Osteoblast (primary cell): ENCODE measurements at regions not wholly inside any gene's neighbourhood (a gene's known extent, or its start where the extent isn't known, plus 50 kb on each side); places are given as distances from the start of the nearest gene placed in this dataset.

ENCODE experiments used
- DNase-seq: peaks from one replicate; pipeline ENCODE4 v3.0.0; 2011; ENCODE audit warnings: low spot score, mixed read lengths; ENCODE audit not compliant: insufficient read length; ENCODE audit errors: missing footprints
- H2AFZ ChIP-seq: 2 replicates; pipeline ENCODE4 v1.6.0; 2011; ENCODE audit warnings: mild to moderate bottlenecking, low read length
- H3K27ac ChIP-seq: 2 replicates; pipeline ENCODE4 v1.5.1; 2011; ENCODE audit warnings: mild to moderate bottlenecking, low read depth, low read length, moderate library complexity
- H3K27me3 ChIP-seq: 2 replicates; pipeline ENCODE4 v1.6.0; 2012; ENCODE audit warnings: mild to moderate bottlenecking, control low read depth, inconsistent platforms, low read length, moderate library complexity; ENCODE audit not compliant: insufficient read depth
- H3K36me3 ChIP-seq: 2 replicates; pipeline ENCODE4 v1.5.1; 2011; ENCODE audit warnings: mild to moderate bottlenecking, low read length, control low read depth, moderate library complexity; ENCODE audit not compliant: insufficient read depth
- H3K4me1 ChIP-seq: 2 replicates; pipeline ENCODE4 v1.5.1; 2011; ENCODE audit warnings: mild to moderate bottlenecking, low read length, control low read depth, moderate library complexity; ENCODE audit not compliant: insufficient read depth
- H3K4me2 ChIP-seq: 2 replicates; pipeline ENCODE4 v1.6.0; 2011; ENCODE audit warnings: mild to moderate bottlenecking, low read length; ENCODE audit not compliant: insufficient read depth
- H3K4me3 ChIP-seq: fragments of 200-600 bp; sonication (generic); 3 replicates; pipeline ENCODE4 v1.5.1; 2012; ENCODE audit warnings: mild to moderate bottlenecking, low read length, inconsistent platforms; ENCODE audit not compliant: insufficient read depth
- H3K79me2 ChIP-seq: 2 replicates; pipeline ENCODE4 v1.6.0; 2012; ENCODE audit warnings: mild to moderate bottlenecking, low read length, control low read depth, inconsistent platforms; ENCODE audit not compliant: insufficient read depth
- H3K9me3 ChIP-seq: 2 replicates; pipeline ENCODE4 v1.5.1; 2011; ENCODE audit warnings: low read depth, low read length, control low read depth
- H4K20me1 ChIP-seq: 2 replicates; pipeline ENCODE4 v1.6.0; 2012; ENCODE audit warnings: mild to moderate bottlenecking, low read length, control low read depth; ENCODE audit not compliant: insufficient read depth
- CTCF ChIP-seq: IDR thresholded peaks from 2 replicates; pipeline ENCODE4 v1.5.1; 2011; ENCODE audit warnings: mild to moderate bottlenecking, low read depth, low read length, moderate library complexity; ENCODE audit errors: extremely low read depth

- no peaks in the 10 kb centered on the region for H4K20me1 ChIP-seq
- no peak overlapping the region for H2AFZ ChIP-seq
- no peaks in the 10 kb centered on the region for H3K4me1 ChIP-seq
- H3K4me2 ChIP-seq = no peak overlapping the region
- H3K27me3 ChIP-seq = peaks cover 25% of the 10 kb centered on the region
- no peaks in the 10 kb centered on the region for H3K9me3 ChIP-seq
- H3K79me2 ChIP-seq = no peaks in the 10 kb centered on the region
- H3K4me3 ChIP-seq = no peak overlapping the region
- TF ChIP-seq CTCF = no peak
- DNase-seq = no peak
- no peaks in the 10 kb centered on the region for H3K36me3 ChIP-seq
- no peak overlapping the region for H3K27ac ChIP-seq
These were observed 109.0 kb upstream of the TLE3 start for GRCh38 chr15:70206668-70207067.

- Histone ChIP-seq H3K27me3 (peaks cover 33% of the 10 kb centered on the region), H4K20me1 (no peaks in the 10 kb centered on the region)
These were observed 106.9 kb upstream of the TLE3 start for GRCh38 chr15:70204652-70205051.

GRCh38 chr15:70203981-70204560 lies 106.4 kb upstream of the TLE3 start:
- Histone ChIP-seq H3K27me3 (peaks cover 28% of the 10 kb centered on the region), H3K4me2 (no peak overlapping the region), H3K36me3 (no peaks in the 10 kb centered on the region), H4K20me1 (no peaks in the 10 kb centered on the region), H3K4me1 (peaks cover 3% of the 10 kb centered on the region), H2AFZ (no peak overlapping the region), H3K27ac (no peak overlapping the region), H3K9me3 (no peaks in the 10 kb centered on the region), H3K4me3 (no peak overlapping the region), H3K79me2 (no peaks in the 10 kb centered on the region)
- no peak for DNase-seq
- no peak for TF ChIP-seq CTCF

More at GRCh38 chr15:70204652-70205051, 106.9 kb upstream of the TLE3 start:
- no peak overlapping the region for H3K4me2 ChIP-seq
- H3K4me1 ChIP-seq = peaks cover 3% of the 10 kb centered on the region
- no peak overlapping the region for H3K4me3 ChIP-seq
- H3K79me2 ChIP-seq = no peaks in the 10 kb centered on the region
- H3K36me3 ChIP-seq = no peaks in the 10 kb centered on the region
- H3K27ac ChIP-seq = no peak overlapping the region
- no peaks in the 10 kb centered on the region for H3K9me3 ChIP-seq
- no peak for TF ChIP-seq CTCF
- DNase-seq = no peak
- H2AFZ ChIP-seq = no peak overlapping the region

- H3K4me1 ChIP-seq = peaks cover 3% of the 10 kb centered on the region
- H3K27me3 ChIP-seq = peaks cover 28% of the 10 kb centered on the region
- H3K9me3 ChIP-seq = no peaks in the 10 kb centered on the region
- H3K79me2 ChIP-seq = no peaks in the 10 kb centered on the region
- H3K4me3 ChIP-seq = no peak overlapping the region
- no peak overlapping the region for H2AFZ ChIP-seq
- DNase-seq = no peak
- TF ChIP-seq CTCF = no peak
- H4K20me1 ChIP-seq = no peaks in the 10 kb centered on the region
- no peaks in the 10 kb centered on the region for H3K36me3 ChIP-seq
- no peak overlapping the region for H3K4me2 ChIP-seq
- H3K27ac ChIP-seq = no peak overlapping the region
These were observed 105.0 kb upstream of the TLE3 start for GRCh38 chr15:70202756-70203155.
